ENCODE measurements at regions not wholly inside any gene's neighbourhood (a gene's known extent, or its start where the extent isn't known, plus 50 kb on each side); places are given as distances from the start of the nearest gene placed in this dataset.
"Not testable (repeated sequence)": the region's sequence is repeated elsewhere in the genome, so short reads cannot be mapped to it uniquely, and the experiment has no call there.

DNA sequence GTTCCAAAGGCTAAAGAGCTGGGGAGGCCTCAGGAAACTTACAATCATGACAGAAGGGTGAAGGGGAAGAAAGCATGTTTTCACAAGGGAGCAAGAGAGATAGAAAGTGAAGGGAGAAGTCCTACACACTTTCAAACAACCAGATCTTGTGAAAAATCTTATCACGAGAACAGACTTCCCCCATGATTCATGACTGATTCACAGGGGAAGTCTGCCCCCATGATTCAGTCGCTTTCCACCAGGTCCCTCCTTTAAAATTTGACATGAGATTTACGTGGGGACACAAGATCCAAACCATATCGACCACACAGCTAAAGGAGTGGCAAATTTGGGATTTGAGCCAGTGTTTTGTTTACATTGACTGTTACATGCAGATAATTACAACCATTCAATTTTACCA, 971.1 kb upstream of the HS3ST1 start:
- DNase-seq (ENCODE audit: low read depth in 4 of 4, low spot score in 1 of 4), result no peak

DNA sequence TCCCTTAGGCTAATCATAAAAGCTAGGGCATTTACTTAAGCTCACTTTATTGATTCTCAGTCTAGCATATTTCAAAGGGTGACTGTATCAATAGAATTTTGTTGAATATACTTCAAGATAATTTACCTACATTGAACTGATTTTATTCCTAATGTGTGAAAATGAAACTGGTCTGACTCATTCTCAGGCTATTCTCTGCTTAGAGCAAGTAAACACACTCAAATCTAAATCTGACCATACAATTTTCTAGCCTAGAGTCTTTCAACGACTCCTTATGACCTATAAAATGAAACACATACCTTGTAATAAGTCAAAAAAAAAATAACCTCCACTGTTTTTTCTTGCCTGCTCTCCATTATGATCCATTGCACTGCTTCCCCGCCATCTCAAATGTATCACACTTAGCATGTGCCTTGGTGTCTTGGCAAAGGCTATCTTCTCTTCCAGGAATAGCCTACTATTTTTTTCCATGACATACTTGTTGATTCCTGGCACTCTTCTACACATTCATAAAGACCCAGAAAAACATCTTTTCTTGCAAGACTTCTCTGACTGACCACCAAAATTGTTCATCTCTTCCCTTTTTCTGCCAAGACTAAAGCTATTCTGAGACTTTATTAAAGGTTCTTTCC, 965.1 kb upstream of the HS3ST1 start:
- no peak for DNase-seq (ENCODE audit: low read depth in 4 of 4, low spot score in 1 of 4)

DNA sequence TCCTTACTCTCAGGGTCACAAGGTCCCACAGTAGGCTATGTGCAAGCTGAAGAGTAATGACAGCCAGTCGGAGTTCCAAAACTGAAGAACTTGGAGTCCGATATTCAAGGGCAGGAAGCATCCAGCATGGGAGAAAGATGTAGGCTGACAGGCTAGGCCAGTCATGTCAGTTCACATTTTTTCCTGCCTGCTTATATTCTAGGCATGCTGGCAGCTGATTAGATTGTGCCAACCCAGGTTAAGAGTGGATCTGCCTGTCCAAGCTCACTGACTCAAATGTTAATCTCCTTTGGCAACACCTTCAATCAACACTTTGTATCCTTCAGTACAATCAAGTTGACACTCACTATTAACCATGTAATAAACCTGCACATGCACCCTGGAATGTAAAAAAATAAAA, 960.9 kb upstream of the HS3ST1 start:
- DNase-seq (ENCODE audit: low read depth in 4 of 4, low spot score in 1 of 4), result no peak

DNA sequence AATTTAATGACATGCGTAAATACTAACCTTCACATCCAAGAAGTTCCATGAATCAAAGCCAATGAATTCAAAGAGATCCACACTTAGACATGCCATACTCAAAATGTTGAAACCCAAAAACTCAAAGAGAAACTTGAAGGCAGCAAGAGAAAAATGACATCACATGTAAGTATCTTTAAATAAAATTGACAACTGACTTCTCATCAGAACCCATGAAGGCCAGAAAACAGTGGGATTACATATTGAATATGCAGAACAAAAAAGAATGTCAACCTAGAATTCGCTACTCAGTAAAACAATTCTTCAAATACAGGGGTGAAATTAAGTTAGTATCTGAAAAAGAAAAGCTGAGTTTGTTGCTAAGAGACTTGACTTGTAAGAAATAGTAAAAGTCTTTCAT, 953.9 kb upstream of the HS3ST1 start:
- DNase-seq (ENCODE audit: low read depth in 4 of 4, low spot score in 1 of 4), result no peak

DNA sequence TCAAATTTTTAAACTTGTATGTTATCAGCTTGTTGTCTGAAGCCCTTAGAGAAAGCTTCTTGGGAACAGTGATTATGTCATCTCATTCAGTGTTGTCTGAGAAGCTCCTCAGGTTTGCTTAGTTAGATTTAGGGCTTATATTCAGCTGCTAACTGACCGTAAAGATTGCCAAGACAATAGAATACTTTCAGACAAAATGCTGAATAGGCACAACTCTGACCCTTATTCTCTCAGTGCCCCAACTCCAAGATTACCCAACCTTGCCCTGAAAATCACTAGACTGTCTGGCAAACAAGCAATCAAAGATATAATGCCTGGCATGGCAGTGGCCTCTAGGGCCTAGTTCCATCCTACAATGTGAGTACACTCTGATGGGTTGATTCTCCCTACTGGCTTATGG, 950.5 kb upstream of the HS3ST1 start:
- no peak for DNase-seq (ENCODE audit: low read depth in 4 of 4, low spot score in 1 of 4)

DNA sequence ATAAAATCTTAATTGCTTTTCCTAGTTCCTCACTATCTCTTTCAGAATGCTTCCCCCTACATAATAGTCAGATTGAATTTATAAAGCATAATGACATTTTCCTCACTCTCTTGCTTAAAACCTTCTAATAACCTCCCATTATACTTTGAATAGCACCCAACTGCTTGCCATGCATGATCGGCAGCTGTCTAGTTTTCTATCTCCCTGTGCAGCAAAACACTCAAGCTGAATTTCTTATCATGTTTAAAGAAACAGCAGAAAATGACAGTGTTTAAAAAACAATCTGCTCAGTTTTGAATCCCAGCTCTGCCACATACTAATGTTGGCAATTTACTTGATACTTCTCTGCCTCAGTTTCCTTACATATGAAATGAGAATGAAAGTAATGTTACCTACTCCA, 947.1 kb upstream of the HS3ST1 start:
- DNase-seq (ENCODE audit: low read depth in 4 of 4, low spot score in 1 of 4), result no peak

DNA sequence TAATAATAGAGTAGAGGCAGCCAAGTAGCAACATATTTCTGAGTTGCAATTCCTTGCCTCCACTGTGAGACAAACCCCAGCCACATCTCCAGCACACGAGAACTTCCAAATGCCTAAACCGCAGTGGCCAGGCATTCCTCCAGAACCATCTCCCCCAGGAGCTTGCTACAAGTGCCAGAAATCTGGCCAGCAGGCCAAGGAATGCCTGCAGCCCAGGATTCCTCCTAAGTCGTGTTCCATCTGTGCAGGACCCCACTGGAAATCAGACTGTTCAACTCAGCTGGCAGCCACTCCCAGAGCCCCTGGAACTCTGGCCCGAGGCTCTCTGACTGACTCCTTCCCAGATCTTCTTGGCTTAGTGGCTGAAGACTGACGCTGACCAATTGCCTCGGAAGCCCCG, 937.2 kb upstream of the HS3ST1 start:
- DNase-seq (ENCODE audit: low read depth in 4 of 4, low spot score in 1 of 4), result not testable (repeated sequence)

DNA sequence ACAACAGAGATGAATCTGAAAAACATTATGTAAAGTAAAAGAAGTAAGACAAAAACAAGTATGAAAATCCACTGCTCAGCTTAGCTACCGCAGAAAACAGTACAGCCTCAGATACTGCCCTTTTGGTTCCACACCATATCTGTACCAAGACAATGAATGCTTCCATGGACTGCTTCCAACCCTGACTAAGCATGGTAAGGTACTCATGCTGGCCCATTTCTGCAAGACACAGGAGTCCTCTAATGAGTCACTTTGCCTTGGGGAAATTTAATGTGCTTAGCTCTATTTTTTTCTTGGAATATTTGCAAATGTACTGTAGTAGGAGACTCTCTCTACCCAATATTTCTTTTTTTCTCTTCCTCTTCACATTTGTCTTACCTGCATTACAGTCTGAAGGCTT, 931.7 kb upstream of the HS3ST1 start:
- no peak for DNase-seq (ENCODE audit: low read depth in 4 of 4, low spot score in 1 of 4)

DNA sequence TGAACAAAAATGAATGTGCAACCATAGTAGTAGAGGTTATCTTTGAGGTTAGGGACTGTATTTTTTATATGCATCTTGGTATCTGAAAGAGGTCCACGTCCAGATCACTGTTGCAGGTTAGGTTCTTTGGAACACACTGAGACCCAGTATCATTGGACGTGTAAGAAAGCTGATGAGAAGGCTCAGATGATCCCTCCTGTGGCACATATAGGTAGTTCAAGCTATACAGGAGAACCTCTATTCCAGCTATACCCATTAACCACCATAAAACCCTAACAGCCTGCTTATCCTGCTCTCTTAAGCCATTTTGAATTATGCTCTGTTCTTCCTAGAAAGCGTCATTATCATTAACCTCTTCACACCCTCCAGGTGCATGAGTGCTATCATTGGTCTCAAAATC, 930.7 kb upstream of the HS3ST1 start:
- DNase-seq (ENCODE audit: low read depth in 4 of 4, low spot score in 1 of 4), result no peak

DNA sequence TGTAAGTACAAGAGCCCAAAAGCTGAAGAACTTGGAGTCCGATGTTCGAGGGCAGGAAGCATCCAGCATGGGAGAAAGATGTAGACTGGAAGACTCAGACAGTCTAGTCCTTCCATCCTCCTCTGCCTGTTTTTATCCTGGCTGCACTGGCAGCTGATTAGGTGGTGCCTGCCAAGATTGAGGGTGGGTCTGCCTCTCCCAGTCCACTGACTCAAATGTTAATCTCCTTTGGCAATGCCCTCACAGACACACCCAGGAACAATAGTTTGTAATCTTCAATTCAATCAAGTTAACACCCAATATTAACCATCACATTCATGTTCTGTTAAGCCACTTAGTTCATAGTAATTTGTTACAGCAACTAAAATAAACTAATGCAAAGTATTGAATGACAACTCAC, 904.4 kb upstream of the HS3ST1 start:
- not testable (repeated sequence) for DNase-seq (ENCODE audit: low read depth in 4 of 4, low spot score in 1 of 4)

DNA sequence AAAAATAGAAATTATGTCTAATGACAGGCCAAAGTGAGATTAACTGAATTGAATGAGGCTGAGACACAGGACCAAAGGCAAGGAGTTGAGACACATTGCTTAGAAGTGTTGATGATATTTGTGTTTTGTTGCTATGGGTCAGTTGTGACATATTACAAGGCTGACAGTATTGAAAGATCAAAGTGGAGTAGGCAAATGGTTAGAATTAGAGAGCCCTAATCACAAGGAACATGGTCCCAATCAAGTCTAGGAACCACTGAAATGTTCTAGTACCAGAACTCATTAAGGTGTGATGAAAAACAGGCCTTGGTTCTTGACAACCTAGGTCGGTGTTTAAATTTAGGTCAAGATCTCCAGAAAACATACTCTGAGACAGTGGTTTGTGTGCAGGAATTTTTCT, 896.3 kb upstream of the HS3ST1 start:
- DNase-seq (ENCODE audit: low read depth in 4 of 4, low spot score in 1 of 4), result no peak

DNA sequence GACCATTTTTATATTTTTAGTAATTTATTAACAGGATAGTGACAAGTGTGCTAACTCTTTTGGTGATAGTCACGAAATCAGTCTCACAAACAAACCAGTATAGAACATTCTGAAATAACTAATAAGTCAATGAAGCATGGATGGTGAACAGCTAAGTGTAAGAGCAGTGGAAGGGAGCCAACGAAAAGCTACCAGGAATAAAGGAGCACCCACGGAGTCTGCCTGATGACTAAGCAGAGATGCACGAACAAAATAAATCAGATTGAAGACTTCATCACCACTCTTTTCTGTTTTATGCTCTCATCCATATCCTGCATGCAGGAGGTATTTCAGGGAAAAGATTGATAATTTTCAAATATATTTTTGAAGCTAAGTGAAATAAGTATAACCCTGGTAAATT, 891.1 kb upstream of the HS3ST1 start:
- no peak for DNase-seq (ENCODE audit: low read depth in 4 of 4, low spot score in 1 of 4)

DNA sequence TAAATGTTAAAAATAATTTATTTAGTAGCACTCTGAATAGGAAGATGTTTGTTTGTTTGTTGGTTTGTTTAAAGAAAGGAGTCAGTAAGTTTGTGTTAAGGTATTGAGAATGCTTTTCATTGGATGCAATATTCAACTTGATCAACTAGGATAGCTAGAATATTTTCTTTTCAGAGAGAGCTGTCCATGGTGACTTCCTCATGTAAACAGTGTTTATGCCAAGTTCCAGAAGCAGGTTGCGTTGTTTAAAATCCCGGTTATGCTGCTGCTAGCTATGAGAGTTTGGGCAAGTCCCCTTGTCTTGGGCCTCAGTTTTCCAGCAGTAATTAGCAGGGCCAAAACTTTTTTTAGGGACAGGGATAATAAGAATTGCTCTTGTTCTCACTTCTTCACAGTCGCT, 876.2 kb upstream of the HS3ST1 start:
- DNase-seq (ENCODE audit: low read depth in 4 of 4, low spot score in 1 of 4), result no peak

DNA sequence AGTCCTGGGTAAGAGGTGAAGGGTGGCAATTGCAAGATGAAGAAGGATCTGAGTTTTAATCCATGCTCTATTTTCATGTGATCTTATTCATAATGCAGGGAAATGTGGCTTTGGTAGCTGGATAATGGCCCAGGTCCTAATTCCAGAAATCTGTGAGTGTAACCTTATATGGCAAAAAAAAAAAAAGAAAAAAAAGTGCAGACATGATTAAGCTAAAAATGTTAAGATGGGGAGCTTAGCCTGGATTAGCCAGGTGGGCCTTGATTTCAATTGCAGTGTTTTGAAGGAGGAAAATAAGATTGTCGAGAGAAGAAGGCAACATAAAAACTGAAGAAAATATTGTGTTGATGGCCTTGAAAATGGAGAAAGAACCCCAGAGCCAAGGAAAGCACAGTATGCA, 867.7 kb upstream of the HS3ST1 start:
- no peak for DNase-seq (ENCODE audit: low read depth in 4 of 4, low spot score in 1 of 4)

DNA sequence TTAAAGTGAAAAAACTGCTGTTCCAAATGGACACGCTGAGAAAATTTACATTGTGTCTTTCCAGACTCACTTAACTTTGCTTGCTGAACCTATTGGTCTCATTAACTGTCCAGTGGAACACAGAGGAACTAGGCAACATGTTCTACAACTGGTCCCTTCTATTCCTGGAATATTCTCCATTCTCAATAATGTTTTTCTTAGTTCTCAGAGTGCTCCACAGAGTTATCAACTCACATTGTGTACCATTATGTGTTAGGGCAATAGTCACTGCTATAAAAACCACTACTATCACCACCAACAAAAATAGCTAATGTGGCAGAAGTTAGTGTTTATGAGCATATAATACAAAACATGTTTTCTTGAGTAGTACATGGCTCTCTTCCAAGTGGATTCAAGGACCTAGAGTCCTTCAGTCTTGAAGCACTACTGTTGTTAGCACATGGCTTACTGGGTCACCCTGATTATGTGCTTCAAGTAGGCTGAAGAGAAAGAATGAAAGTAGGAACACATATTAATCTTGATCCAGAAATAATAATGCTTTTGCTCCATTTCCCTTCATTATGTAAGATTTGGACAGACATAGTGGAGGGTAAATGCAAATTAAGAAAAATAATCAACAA, 865.3 kb upstream of the HS3ST1 start:
- no peak for DNase-seq (ENCODE audit: low read depth in 4 of 4, low spot score in 1 of 4)

DNA sequence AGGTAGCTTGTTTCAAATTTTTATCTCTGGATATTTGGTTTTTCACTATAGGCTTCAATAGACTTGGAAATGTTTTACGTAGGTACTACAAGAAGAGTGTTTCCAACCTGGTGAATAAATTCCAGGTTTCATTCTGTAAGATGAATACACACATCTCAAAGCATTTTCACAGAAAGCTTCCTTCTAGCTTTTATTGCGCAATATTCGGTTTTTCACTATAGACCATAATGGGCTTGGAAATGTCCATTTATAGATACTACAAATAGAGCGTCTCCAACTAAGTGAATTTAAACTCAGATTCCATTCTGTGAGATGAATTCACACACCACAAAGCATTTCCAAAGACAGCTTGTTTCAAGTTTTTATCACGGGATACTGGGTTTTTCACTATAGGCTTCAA, 857.7 kb upstream of the HS3ST1 start:
- DNase-seq (ENCODE audit: low read depth in 4 of 4, low spot score in 1 of 4), result no peak

DNA sequence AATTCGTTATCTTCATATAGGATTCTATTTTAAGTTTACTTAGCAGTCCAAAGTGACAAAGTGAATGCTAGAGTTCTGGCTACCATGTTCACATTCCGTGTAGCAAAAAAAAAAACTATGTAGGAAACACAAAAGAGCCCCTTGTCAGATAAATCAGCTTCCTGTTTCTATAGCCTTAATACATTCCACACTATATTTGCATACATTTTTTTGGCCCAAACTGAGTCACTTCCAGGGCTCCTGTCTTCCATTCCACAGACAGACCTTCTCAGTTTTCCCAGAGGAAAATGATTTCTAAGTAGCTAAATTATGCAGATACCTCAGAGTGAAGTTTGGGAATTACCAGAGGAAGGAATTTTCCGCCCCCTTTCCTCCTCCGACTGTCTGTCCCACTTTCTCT, 841.9 kb upstream of the HS3ST1 start:
- no peak for DNase-seq (ENCODE audit: low read depth in 4 of 4, low spot score in 1 of 4)

DNA sequence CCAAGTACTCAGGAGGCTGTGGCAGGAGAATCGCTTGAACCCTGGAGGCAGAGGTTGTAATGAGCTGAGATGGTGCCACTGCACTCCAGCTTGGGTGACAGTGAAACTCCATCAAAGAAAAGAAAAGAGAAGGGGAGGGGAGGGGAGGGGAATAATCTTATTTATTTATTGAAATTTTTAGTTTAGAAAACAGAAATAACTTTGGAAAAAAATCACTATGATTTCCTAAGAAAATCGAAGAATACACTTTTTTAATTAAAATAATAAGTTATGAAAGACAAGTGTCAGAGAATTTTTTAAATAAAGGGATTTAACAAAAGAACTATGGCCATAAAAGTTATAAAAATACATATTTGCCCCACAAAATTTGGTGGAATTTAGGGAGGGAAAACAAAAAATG, 836.9 kb upstream of the HS3ST1 start:
- no peak for DNase-seq (ENCODE audit: low read depth in 4 of 4, low spot score in 1 of 4)

DNA sequence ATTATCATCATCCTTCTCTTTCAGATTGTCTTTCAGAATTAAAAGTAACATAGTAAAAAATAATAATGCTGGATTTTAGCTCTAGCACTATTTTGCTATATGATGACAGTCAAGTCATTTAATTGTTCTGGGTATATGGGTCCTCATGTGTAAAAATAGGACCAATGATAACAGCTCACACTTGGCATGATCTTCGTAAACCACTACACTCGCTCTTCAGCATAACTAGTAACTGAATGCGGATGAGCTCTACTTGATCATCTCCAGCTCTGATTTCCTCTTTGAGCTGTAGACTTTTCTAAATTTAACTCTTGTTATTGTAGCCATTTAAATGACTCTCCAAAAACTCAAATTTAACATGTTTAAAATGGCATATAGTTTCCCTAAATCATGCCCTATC, 831.8 kb upstream of the HS3ST1 start:
- DNase-seq (ENCODE audit: low read depth in 4 of 4, low spot score in 1 of 4), result no peak

DNA sequence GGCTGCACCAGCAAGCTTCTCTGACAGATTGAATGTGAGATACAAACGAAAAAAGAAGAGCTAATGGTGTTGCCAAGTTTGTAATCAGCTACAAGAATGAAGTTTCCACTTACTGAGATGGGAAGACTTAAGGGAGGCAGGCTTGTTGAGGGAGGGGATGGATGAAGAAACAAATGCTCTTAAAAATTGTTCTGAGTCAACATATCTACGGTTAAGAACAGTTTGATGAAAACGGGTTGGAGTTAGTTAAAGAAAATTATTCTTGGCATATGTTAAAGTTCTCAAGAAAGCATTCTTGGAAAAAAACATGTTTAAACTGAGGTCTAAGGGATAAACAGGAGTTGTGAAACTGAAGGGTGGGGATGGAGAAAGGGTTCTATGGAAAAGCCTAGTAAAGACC, 816.3 kb upstream of the HS3ST1 start:
- no peak for DNase-seq (ENCODE audit: low read depth in 4 of 4, low spot score in 1 of 4)

DNA sequence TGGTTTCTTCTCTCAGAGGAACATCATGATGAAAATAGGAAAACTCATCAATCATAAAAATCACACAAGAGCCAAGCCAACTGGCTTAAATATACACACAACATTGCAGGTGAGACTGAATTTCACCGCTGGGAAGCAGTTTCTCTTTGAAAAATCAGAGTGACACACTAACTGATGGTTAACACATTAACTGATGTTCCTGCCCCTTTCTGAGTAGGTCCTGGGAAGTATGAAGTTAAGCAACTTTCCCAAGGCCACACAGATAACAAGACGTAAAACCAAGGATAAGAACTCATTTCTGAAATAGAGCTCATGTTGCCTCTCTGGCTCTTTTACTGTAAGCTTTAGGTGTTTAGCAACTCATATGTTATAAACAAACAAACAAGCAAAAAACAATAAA, 813.7 kb upstream of the HS3ST1 start:
- no peak for DNase-seq (ENCODE audit: low read depth in 4 of 4, low spot score in 1 of 4)

DNA sequence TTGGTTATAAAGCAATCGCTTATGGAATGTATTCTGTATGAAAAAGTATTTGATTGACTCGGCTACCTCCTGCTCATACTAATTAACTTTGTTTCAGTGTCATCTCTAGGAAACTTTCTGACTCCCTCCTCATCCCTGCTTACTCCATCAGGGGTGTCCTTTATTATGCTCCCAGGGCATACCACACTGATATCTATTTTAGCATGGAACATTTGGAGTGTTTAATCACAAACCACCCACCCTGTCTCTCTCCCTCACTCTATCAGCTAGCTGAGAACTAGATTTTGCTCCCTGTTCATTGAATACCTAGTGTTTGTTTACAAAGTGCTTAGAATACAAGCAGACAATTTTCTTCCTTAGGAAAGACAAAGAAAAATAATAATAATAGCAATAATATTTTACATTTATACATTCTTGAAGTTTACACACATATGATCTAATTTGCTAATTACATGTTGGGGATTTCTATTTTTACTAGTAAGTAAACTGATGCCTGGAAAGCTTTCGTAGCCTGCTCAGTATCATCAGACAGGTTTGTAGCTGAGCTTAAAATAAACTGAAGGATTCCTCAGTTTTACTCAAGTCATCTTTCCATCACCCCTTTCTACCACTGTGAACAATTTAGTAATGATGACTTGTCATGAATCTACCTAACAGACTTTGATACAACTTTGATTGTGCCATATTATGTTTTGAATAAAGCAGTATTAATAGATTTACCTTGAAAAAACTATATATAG, 811.4 kb upstream of the HS3ST1 start:
- no peak for DNase-seq (ENCODE audit: low read depth in 4 of 4, low spot score in 1 of 4)

DNA sequence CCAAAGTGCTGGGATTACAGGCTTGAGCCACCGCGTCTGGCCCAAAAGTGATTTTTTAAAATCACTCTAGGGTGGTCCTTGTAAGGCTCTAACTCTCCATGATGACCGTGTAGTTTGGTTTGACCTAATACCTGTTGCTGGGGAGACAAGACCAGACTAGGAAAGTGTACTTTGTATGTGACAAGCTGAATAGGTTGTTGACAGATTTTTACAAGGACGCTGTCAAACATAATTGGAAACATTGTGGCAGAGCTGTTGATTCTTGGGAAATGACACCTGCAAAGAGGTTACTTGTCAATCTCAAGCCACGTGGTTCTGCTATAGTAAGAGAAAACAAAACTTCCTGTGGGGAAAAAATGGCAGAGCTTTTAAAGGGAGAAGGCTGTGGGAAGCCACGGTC, 802.4 kb upstream of the HS3ST1 start:
- no peak for DNase-seq (ENCODE audit: low read depth in 4 of 4, low spot score in 1 of 4)
